GM19397 (cell line): ENCODE measurements at regions not wholly inside any gene's neighbourhood (a gene's known extent, or its start where the extent isn't known, plus 50 kb on each side); places are given as distances from the start of the nearest gene placed in this dataset.
A peak's percentile ranks its signal among the peaks of the same experiment; 100 is the strongest.

Source experiments
- ATAC-seq: cut with Tn5 transposase; IDR thresholded peaks from one replicate; pipeline ENCODE4 v1.9.1; 2021; ENCODE audit warnings: mild to moderate bottlenecking, moderate library complexity; ENCODE audit not compliant: unreplicated experiment

- no peak for ATAC-seq
Measured at GRCh38 chr6:145175470-145175869, 559.9 kb downstream of the EPM2A start.

GRCh38 chr6:145178391-145178790, 556.9 kb downstream of the EPM2A start:
- ATAC-seq = no peak

GRCh38 chr6:145187491-145188206, 547.7 kb downstream of the EPM2A start:
- no peak for ATAC-seq

DNA sequence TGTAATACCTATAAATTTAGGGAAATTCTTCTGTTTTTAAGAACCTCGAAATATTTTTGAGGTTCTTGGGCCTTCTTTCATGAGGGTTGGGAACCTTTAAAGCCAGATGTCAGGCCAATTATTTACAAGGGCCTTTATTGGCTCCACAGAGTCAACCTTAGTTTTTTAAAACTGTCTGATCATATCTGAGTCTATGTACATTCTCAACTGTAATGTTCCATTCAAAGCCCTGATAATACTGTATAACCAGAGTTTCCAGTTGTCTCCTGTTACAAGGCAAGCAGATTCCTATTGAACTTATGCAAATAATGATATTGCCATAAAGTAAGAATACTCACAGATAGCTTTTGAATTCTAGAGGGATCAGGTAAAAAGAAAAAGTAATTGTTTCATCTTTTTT, 545.5 kb downstream of the EPM2A start:
- ATAC-seq = no peak

DNA sequence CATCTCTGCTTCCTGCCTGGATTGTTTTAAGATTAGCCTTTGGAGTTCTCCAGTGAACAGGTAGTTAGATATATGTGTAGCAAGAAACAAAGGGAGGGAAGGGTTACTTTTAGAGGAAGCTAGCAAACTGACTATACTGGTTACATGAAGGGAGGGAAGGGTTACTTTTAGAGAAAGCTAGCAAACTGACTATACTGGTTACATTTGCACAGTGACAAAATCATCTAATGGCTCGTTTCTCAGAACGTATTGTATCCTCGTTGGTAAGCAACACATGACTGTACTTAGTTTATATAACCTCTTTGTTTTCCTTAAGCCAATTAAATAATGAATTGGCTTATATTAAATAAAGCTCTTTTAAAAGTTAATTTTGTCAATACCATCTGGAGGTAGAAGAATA, 540.9 kb downstream of the EPM2A start:
- ATAC-seq = no peak

DNA sequence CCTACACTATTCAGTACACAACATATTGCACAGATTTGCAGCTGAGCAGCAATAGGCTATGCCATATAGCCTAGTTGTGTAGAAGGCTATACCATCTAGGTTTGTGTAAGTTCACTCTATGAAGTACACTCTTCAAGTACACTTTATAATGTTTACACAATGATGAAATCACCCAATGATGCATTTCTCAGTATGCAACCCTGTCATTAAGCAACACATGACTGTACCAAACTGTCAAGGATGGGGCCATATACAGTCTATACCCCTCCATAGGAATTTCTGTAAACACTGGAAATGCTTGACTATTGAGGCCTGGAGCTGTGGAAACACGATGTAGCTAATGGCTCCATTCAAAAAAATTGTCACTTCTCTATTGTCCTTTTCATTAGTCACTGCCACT, 535.4 kb downstream of the EPM2A start:
- no peak for ATAC-seq

DNA sequence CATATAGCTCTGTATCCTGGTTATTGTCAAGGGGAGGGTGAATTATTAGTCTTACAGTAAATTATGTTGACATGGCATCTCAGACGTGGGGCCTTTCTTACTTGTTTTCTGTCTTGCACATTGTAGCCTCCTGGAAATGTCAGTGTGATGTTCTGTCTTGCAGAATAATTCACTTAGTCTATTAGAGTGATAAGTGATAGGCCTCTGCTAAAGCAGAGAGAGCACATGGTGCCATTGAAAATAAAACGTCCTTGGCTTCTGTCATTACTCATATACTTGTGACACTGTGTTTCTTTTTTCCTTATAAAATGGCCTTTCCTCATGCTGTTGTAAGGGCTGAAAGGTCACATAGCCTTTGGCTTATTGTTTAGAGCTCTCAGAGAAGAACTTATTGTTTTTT, 531.0 kb downstream of the EPM2A start:
- ATAC-seq = no peak

GRCh38 chr6:145206247-145206907, 528.9 kb downstream of the EPM2A start:
- ATAC-seq = no peak

- ATAC-seq = no peak
Measured at GRCh38 chr6:145208474-145208873, 526.8 kb downstream of the EPM2A start.

- ATAC-seq = no peak
Measured at GRCh38 chr6:145209272-145209671, 526.0 kb downstream of the EPM2A start.

GRCh38 chr6:145212813-145213212, 522.5 kb downstream of the EPM2A start:
- peak; percentile 12 for ATAC-seq

DNA sequence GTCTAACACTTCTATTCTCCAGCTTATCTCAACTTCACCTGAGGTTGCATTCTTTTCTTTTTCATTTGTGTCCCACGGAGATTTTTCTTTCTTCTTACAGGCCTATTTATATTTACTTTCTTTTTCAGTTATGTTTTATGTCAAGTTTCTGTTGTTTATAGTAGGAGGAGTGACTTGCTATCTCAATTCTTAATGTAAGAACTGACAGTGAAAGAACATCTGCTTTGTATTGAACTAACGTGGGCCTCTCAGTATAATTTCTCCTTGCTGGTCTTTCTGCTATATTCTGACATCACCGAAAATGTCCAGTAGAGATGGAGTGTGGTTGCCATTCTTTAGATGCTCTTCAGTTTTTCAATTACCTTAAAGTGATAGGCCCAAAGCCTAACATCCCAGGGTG, 521.7 kb downstream of the EPM2A start:
- peak; percentile 46 for ATAC-seq

GRCh38 chr6:145214570-145214969, 520.8 kb downstream of the EPM2A start:
- no peak for ATAC-seq

- no peak for ATAC-seq
Measured at GRCh38 chr6:145224450-145224849, 510.9 kb downstream of the EPM2A start.

GRCh38 chr6:145225500-145225899, 509.8 kb downstream of the EPM2A start:
- ATAC-seq = no peak

DNA sequence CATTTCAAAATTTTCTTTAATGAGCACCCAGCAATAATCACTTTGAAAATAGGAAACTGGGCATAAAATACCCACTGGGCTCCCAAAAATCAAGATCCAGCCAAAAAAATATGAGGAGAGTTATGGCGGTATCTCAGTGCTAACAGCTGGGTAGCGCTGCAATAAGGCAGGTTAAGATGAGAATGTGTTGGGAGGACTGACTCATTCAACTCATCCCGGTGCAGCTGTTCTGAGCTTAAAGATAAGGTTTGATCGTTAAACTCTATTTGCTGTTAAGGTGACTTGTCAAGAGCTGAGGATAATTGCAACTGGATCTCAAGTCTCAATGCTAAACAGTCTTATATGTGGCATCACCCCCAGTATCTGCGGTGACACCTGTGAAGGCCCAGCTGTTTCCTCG, 507.7 kb downstream of the EPM2A start:
- ATAC-seq = no peak

GRCh38 chr6:145228962-145229582, 506.2 kb downstream of the EPM2A start:
- no peak for ATAC-seq

- ATAC-seq = no peak
Measured at GRCh38 chr6:145233955-145234354, 501.4 kb downstream of the EPM2A start.

GRCh38 chr6:145235207-145235606, 500.1 kb downstream of the EPM2A start:
- no peak for ATAC-seq

DNA sequence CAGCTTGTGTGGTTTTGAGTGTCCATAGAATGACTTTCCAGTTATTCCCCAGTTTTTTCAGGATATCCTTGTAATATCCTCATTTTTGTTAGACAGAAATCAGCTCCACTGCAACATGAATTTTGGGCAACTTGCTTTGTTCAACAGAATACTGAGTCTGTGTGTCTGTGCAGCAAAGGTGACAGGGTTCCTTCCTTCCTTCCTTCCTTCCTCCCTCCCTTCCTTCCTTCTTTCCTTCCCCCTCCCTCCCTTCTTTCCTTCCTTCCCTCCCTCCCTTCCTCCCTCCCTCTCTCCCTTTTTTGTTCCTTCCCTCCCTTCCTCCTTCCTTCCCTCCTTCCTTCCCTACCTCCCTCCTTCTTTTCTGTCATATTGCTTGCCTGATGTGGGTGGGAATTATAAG, 496.5 kb downstream of the EPM2A start:
- no peak for ATAC-seq

DNA sequence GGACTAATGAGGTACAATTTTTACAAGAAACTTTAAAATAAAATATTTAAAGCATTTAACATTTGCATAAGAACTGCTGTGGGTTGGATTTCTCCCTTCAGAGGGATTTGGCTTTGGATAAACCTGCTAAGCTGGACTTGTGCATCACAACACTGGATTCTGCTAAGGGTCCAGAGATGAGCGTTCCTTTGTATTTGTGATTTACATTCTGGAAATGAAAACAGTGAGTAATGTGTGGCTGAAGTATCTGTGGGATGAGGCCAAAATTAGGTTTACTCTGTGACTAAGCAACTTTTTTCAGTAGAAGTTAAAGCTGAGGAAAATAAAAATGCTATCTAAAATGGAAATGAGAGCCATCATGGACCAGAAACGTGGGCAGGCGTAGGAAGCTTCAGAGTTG, 494.3 kb downstream of the EPM2A start:
- ATAC-seq = no peak

DNA sequence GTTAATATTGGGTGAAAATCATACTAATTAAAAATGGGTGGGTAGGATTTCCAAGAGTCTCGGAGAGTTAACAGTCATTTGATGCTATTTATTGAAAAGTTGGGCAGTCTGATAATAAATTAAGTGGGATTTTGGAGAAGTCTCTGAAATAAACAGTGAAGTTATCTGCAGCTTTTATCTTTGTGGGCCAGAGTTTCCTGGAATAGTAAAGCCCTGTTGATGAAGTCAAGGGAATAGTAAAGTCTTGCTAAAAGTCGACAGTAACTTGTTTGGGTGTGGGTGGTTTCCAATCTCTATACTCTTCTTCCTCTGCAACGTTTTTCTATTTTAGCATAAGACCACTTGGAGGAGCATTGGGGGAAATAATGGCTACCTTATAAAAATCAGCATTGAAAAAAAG, 493.6 kb downstream of the EPM2A start:
- no peak for ATAC-seq
